ENCODE measurements at regions not wholly inside any gene's neighbourhood (a gene's known extent, or its start where the extent isn't known, plus 50 kb on each side); places are given as distances from the start of the nearest gene placed in this dataset.

DNA sequence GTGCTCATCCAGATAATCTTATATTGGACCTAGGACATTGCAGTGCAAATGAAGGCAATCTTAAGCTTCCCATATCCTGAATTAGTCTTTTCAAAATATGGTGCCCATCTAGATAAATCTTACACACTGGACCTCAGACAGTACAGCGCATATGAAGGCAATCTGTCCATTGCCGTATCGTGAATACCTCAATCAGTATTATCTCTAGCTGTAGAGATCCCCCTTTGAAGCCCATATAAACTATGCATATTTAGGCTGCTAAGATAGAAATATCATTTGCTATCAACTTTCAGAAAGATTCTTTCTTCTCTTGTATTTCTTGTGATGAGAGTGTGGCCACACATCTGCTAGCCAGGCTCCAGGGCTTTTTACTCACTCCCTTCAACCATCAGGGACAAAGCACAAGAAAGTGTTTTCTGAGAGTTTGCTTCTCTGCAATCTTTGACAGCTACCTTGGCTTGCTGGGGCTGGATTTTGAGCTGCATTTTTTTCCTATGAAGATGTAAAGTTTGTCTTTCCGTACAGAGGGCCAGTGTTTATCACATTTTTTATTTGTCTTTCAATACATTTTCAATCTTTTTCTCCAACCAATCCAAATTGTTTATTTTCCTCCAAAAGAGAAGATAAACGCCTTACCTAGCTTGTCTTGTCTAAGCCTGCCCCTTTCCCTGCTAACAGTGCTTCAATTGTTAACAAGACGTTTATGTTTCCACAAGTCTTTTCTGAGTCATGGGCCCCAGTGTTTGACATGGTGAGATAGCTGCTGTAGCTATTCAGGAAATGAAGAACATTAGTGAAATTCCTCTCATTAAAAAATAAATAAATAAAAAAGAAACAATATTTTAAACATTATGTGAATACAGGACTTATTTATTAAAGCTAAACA, 57.6 kb upstream of the FAT1 start (continued):
- TF ChIP-seq, protein P1, sequence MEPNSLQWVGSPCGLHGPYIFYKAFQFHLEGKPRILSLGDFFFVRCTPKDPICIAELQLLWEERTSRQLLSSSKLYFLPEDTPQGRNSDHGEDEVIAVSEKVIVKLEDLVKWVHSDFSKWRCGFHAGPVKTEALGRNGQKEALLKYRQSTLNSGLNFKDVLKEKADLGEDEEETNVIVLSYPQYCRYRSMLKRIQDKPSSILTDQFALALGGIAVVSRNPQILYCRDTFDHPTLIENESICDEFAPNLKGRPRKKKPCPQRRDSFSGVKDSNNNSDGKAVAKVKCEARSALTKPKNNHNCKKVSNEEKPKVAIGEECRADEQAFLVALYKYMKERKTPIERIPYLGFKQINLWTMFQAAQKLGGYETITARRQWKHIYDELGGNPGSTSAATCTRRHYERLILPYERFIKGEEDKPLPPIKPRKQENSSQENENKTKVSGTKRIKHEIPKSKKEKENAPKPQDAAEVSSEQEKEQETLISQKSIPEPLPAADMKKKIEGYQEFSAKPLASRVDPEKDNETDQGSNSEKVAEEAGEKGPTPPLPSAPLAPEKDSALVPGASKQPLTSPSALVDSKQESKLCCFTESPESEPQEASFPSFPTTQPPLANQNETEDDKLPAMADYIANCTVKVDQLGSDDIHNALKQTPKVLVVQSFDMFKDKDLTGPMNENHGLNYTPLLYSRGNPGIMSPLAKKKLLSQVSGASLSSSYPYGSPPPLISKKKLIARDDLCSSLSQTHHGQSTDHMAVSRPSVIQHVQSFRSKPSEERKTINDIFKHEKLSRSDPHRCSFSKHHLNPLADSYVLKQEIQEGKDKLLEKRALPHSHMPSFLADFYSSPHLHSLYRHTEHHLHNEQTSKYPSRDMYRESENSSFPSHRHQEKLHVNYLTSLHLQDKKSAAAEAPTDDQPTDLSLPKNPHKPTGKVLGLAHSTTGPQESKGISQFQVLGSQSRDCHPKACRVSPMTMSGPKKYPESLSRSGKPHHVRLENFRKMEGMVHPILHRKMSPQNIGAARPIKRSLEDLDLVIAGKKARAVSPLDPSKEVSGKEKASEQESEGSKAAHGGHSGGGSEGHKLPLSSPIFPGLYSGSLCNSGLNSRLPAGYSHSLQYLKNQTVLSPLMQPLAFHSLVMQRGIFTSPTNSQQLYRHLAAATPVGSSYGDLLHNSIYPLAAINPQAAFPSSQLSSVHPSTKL (CRISPR knock-in tag; IDR thresholded peaks at IDR 0.05) = peak; percentile 70; the same call in 1 of the 2 replicates
- TF ChIP-seq, protein P2, sequence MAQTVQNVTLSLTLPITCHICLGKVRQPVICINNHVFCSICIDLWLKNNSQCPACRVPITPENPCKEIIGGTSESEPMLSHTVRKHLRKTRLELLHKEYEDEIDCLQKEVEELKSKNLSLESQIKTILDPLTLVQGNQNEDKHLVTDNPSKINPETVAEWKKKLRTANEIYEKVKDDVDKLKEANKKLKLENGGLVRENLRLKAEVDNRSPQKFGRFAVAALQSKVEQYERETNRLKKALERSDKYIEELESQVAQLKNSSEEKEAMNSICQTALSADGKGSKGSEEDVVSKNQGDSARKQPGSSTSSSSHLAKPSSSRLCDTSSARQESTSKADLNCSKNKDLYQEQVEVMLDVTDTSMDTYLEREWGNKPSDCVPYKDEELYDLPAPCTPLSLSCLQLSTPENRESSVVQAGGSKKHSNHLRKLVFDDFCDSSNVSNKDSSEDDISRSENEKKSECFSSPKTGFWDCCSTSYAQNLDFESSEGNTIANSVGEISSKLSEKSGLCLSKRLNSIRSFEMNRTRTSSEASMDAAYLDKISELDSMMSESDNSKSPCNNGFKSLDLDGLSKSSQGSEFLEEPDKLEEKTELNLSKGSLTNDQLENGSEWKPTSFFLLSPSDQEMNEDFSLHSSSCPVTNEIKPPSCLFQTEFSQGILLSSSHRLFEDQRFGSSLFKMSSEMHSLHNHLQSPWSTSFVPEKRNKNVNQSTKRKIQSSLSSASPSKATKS (CRISPR knock-in tag; IDR thresholded peaks at IDR 0.05) = no peak
- no peak for TF ChIP-seq NRL (CRISPR knock-in tag; IDR thresholded peaks at IDR 0.05; ENCODE audit: borderline replicate concordance)
- TF ChIP-seq MAFK (conservative IDR thresholded peaks at IDR 0.05 in 1 of 2, IDR thresholded peaks at IDR 0.05 in 1 of 2; ENCODE audit: low read length in 2 of 2) = no peak
- peak; percentile 53; the same call in 1 of the 2 replicates for TF ChIP-seq ZNF710 (CRISPR knock-in tag; IDR thresholded peaks at IDR 0.05; ENCODE audit: borderline replicate concordance)
- TF ChIP-seq, protein P3, sequence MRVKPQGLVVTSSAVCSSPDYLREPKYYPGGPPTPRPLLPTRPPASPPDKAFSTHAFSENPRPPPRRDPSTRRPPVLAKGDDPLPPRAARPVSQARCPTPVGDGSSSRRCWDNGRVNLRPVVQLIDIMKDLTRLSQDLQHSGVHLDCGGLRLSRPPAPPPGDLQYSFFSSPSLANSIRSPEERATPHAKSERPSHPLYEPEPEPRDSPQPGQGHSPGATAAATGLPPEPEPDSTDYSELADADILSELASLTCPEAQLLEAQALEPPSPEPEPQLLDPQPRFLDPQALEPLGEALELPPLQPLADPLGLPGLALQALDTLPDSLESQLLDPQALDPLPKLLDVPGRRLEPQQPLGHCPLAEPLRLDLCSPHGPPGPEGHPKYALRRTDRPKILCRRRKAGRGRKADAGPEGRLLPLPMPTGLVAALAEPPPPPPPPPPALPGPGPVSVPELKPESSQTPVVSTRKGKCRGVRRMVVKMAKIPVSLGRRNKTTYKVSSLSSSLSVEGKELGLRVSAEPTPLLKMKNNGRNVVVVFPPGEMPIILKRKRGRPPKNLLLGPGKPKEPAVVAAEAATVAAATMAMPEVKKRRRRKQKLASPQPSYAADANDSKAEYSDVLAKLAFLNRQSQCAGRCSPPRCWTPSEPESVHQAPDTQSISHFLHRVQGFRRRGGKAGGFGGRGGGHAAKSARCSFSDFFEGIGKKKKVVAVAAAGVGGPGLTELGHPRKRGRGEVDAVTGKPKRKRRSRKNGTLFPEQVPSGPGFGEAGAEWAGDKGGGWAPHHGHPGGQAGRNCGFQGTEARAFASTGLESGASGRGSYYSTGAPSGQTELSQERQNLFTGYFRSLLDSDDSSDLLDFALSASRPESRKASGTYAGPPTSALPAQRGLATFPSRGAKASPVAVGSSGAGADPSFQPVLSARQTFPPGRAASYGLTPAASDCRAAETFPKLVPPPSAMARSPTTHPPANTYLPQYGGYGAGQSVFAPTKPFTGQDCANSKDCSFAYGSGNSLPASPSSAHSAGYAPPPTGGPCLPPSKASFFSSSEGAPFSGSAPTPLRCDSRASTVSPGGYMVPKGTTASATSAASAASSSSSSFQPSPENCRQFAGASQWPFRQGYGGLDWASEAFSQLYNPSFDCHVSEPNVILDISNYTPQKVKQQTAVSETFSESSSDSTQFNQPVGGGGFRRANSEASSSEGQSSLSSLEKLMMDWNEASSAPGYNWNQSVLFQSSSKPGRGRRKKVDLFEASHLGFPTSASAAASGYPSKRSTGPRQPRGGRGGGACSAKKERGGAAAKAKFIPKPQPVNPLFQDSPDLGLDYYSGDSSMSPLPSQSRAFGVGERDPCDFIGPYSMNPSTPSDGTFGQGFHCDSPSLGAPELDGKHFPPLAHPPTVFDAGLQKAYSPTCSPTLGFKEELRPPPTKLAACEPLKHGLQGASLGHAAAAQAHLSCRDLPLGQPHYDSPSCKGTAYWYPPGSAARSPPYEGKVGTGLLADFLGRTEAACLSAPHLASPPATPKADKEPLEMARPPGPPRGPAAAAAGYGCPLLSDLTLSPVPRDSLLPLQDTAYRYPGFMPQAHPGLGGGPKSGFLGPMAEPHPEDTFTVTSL (CRISPR knock-in tag; IDR thresholded peaks at IDR 0.05; ENCODE audit: borderline replicate concordance) = peak; percentile 34; the same call in 1 of the 2 replicates
- TF ChIP-seq ZNF589 (CRISPR knock-in tag; conservative IDR thresholded peaks at IDR 0.05) = no peak
- peak; percentile 26; the same call in 1 of the 2 replicates for TF ChIP-seq ZNF652 (CRISPR knock-in tag; IDR thresholded peaks at IDR 0.05; ENCODE audit: borderline replicate concordance, low read depth)
- no peak for TF ChIP-seq RELA (CRISPR knock-in tag; IDR thresholded peaks at IDR 0.05)
- TF ChIP-seq ZSCAN22 (CRISPR knock-in tag; IDR thresholded peaks at IDR 0.05) = no peak
- peak; percentile 52 for TF ChIP-seq SAP130 (CRISPR knock-in tag; IDR thresholded peaks at IDR 0.05; ENCODE audit: low read depth)
- no peak for TF ChIP-seq ZNF691 (CRISPR knock-in tag; IDR thresholded peaks at IDR 0.05; ENCODE audit: borderline replicate concordance, low read depth)
